Glutamatergic neuron (in vitro differentiated cells): ENCODE measurements at regions not wholly inside any gene's neighbourhood (a gene's known extent, or its start where the extent isn't known, plus 50 kb on each side); places are given as distances from the start of the nearest gene placed in this dataset.

Experiments used
- DNase-seq: peaks from one replicate; pipeline ENCODE4 v3.0.0; 2022
- H3K27ac Mint-ChIP-seq: one replicate; pipeline ENCODE4 v1.8.0; 2020; ENCODE audit warnings: mild to moderate bottlenecking, mixed read lengths, inconsistent platforms; ENCODE audit not compliant: unreplicated experiment
- H3K27me3 Mint-ChIP-seq: one replicate; pipeline ENCODE4 v1.8.0; 2020; ENCODE audit warnings: mild to moderate bottlenecking, moderate library complexity, mixed read lengths, inconsistent platforms; ENCODE audit not compliant: unreplicated experiment
- H3K36me3 Mint-ChIP-seq: one replicate; pipeline ENCODE4 v1.8.0; 2020; ENCODE audit warnings: mild to moderate bottlenecking, mixed read lengths, inconsistent platforms; ENCODE audit not compliant: unreplicated experiment
- H3K4me1 Mint-ChIP-seq: one replicate; pipeline ENCODE4 v1.8.0; 2020; ENCODE audit warnings: mild to moderate bottlenecking, low read depth, mixed read lengths, inconsistent platforms; ENCODE audit not compliant: unreplicated experiment
- H3K4me3 Mint-ChIP-seq: one replicate; pipeline ENCODE4 v1.8.0; 2020; ENCODE audit warnings: mild to moderate bottlenecking, mixed read lengths, inconsistent platforms; ENCODE audit not compliant: unreplicated experiment
- H3K9me3 Mint-ChIP-seq: one replicate; pipeline ENCODE4 v1.8.0; 2020; ENCODE audit warnings: mild to moderate bottlenecking, moderate library complexity, mixed read lengths, inconsistent platforms; ENCODE audit not compliant: unreplicated experiment
- TF ChIP-seq, protein P1 (sequence below): fragments of 200-600 bp; sonication (generic); IDR thresholded peaks from one replicate; pipeline ENCODE4 v1.5.0; 2021; ENCODE audit not compliant: partially characterized antibody, unreplicated experiment

DNA sequence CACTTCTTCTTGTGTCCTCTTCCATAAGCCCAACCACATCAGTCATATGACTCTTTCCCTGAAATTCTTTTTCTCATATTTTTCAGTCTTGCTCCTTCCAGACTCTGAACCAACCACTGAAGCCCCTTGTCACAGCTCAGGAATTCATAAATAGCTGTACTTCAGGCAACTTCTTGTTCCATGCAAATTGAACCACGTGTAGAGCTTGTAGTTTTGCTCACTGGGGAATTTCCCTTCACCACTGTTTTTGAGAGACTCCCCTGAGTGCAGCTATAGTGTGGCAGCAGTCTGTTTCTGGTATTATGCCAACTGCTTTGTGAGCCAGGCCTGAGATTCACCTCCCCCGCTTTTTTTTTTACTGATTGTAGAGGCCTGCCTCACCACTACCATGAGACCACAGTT, 150.3 kb upstream of the SPAG17 start:
- Mint-ChIP-seq H3K4me3 (no peak overlapping the region), H3K27me3 (peaks cover 3% of the 10 kb centered on the region), H3K27ac (no peak overlapping the region), H3K36me3 (no peaks in the 10 kb centered on the region), H3K9me3 (peaks cover 3% of the 10 kb centered on the region), H3K4me1 (peaks cover 18% of the 10 kb centered on the region)
- TF ChIP-seq, protein P1, sequence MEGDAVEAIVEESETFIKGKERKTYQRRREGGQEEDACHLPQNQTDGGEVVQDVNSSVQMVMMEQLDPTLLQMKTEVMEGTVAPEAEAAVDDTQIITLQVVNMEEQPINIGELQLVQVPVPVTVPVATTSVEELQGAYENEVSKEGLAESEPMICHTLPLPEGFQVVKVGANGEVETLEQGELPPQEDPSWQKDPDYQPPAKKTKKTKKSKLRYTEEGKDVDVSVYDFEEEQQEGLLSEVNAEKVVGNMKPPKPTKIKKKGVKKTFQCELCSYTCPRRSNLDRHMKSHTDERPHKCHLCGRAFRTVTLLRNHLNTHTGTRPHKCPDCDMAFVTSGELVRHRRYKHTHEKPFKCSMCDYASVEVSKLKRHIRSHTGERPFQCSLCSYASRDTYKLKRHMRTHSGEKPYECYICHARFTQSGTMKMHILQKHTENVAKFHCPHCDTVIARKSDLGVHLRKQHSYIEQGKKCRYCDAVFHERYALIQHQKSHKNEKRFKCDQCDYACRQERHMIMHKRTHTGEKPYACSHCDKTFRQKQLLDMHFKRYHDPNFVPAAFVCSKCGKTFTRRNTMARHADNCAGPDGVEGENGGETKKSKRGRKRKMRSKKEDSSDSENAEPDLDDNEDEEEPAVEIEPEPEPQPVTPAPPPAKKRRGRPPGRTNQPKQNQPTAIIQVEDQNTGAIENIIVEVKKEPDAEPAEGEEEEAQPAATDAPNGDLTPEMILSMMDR: no peak
- DNase-seq: no peak

DNA sequence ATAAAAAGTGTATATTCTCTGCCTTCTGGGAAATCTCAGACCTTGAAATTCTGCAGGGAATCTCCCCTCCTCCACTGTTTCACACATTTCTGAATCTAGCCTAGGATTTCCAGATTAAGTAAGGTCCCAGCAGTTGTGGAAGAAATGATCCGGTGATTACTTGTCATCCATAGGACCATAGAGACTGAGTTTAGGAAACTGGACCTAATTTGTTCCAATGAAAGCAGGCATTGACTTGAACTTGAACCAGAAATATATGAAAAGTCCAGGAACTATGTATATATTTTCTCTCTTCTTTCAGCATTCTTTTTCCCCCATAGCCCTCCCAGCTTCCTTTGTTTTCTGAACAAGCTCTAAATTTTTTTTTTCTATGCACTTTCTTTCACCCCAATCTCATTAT, 149.5 kb upstream of the SPAG17 start:
- H3K27ac Mint-ChIP-seq: peak overlapping the region; percentile 40
- no peaks in the 10 kb centered on the region for H3K36me3 Mint-ChIP-seq
- H3K9me3 Mint-ChIP-seq: peaks cover 3% of the 10 kb centered on the region

DNA sequence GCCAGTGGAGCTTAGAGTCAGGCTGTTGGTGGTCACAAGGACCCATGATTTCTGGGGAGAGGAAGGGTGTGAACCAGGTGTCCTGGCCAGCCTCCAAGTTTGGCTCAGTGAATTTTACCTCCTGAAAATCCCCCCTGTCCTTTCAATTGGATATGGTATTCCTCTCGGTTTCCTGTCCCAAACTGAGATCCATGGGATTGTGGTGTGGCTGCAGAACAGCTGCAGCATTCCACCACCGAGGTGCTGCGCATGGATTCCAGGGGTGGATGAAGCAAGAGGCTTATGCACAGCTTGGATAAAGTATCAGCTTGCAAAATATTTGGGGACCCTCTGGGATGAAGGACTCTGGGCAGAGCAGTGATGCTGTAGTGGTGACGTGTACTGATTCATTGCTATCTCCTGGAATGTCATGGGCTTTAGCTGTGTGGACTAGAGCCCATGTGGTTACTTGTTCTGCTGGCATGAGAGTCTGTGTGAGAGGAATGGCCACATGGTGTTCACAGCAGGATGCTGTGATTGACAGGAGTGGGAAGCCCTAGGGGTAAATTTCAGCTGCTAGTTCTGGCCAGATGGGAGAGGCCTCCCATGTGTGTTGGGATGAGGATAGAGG, 148.7 kb upstream of the SPAG17 start:
- H3K4me3 Mint-ChIP-seq: no peak overlapping the region
- H3K27ac Mint-ChIP-seq: peak overlapping the region; percentile 16
- H3K4me1 Mint-ChIP-seq: peaks cover 18% of the 10 kb centered on the region
- H3K27me3 Mint-ChIP-seq: peaks cover 3% of the 10 kb centered on the region
- H3K36me3 Mint-ChIP-seq: no peaks in the 10 kb centered on the region
- TF ChIP-seq, protein P1: no peak
- DNase-seq: peak; percentile 58
- H3K9me3 Mint-ChIP-seq: peaks cover 3% of the 10 kb centered on the region

More for the DNA sequence above, 149.5 kb upstream of the SPAG17 start:
- TF ChIP-seq, protein P1: no peak
- no peak for DNase-seq
- H3K4me1 Mint-ChIP-seq: peaks cover 18% of the 10 kb centered on the region
- H3K4me3 Mint-ChIP-seq: no peak overlapping the region
- peaks cover 3% of the 10 kb centered on the region for H3K27me3 Mint-ChIP-seq

DNA sequence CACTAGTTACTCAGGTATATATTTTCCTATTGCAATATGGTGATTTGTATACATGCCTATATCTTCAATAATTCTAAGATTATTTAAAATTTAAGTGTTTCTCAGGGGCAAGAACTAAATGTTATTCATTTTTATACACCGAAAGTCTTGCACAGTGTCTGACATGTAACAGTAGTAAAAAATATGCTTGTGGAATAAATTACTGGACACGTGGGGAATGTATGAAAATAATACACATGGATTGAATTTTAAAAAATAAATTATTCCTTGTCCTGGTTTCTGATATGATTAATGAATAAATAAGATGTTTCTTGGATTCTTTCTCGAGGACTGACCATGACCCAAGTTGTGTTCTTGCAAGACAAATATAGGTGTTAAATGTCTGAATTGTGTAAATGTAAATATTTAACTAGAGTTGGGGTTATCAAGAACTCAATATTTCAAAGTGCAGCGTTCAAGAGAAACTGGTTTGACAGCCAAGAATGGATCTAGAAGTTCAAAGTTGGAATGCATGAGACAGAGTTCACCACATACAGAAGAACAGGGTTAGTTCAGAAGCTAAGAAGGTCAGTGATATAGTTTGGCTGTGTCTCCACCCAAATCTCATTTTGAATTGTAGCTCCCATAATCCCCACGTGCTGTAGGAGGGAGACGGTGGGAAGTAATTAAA, 142.1 kb upstream of the SPAG17 start:
- no peaks in the 10 kb centered on the region for H3K27me3 Mint-ChIP-seq

More for the DNA sequence above, 142.1 kb upstream of the SPAG17 start:
- TF ChIP-seq, protein P1: no peak
- H3K36me3 Mint-ChIP-seq: peaks cover 5% of the 10 kb centered on the region
- H3K9me3 Mint-ChIP-seq: no peaks in the 10 kb centered on the region
- no peak overlapping the region for H3K27ac Mint-ChIP-seq
- H3K4me3 Mint-ChIP-seq: no peak overlapping the region
- no peak for DNase-seq
- no peaks in the 10 kb centered on the region for H3K4me1 Mint-ChIP-seq
